ENCODE measurements at regions not wholly inside any gene's neighbourhood (a gene's known extent, or its start where the extent isn't known, plus 50 kb on each side); places are given as distances from the start of the nearest gene placed in this dataset.
A peak's percentile ranks its signal among the peaks of the same experiment; 100 is the strongest.
"Not testable (repeated sequence)": the region's sequence is repeated elsewhere in the genome, so short reads cannot be mapped to it uniquely, and the experiment has no call there.

DNA sequence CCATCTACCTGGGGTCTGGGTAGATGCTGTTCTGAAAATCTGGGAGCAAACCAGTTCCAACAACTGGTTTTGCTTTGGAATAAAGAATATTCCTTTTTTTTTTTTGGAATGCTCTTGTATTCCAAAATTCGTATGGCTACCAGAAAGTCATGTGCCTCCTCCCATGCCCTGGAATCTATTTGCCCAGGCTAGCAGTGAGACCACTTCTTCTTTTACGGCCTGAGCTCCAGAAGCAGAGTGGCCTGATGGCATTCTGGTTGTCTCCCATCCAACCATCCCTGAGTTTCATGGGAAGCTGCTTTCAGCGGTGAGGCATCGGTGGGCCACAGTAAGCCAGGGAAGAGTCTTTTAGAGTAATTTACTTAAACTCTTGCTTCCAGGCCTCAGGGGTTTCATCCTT lies 113.4 kb upstream of the RAB4A start:
- no peak for ATAC-seq
- DNase-seq: no peak
- intact Hi-C loops (cut with micrococcal nuclease): no loop called here

DNA sequence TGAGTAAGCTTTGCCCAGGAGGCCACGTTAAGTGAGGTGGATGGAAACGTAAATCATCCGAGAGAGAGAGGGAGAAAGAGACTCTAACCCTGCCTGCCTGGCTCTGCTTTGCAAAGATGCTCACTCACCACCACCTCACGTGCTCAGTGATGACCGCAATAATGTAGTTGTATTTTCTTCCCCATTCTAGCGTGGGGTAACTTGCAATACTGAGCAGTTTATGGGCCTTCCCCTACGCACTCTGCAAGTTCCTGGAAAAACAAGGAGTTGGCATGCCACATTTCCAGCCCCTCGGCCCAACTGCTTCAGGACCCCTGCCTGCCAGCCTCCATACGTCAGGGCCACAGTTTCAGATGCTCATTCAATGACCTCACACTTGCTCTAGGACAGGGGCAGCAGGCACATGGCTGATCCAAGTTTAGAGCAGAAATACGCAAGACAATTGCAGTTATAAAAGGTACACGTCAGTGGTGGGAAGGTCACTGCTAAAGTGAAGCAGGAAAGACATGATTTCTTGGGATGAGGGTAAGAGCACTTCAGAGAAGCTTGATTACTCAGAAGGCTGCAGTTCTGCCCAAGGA lies 112.5 kb upstream of the RAB4A start:
- ATAC-seq (peak; percentile 70), DNase-seq (no peak)
- intact Hi-C loops (cut with micrococcal nuclease): no loop called here

- DNase-seq: no peak
- ATAC-seq: no peak
- intact Hi-C loops (cut with micrococcal nuclease): no loop called here
Measured at GRCh38 chr1:229158927-229159326, 112.0 kb upstream of the RAB4A start.

GRCh38 chr1:229159668-229160544 lies 111.0 kb upstream of the RAB4A start:
- intact Hi-C loops (cut with micrococcal nuclease): no loop called here
- DNase-seq (no peak), ATAC-seq (no peak)

DNA sequence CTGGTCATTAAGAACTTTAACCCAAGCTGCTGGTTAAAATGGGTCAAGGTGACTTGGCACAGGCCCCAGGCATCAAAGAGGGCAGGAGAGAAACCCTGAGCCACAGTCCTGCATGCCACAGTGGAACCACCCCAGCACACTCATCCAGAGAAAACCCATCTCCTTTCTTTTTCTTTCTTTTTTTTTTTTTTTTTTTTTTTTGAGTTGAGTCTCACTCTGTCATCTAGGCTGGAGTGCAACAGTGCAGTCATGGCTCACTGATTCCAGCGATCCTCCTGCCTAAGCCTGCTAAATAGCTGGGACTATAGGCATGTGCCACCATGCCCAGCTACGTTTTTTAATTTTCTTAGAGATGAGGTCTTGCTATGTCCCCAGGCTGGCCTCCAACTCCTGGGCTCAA lies 109.2 kb upstream of the RAB4A start:
- ATAC-seq: no peak
- intact Hi-C loops (cut with micrococcal nuclease): no loop called here
- no peak for DNase-seq

- ATAC-seq (no peak), DNase-seq (no peak)
- intact Hi-C loops (cut with micrococcal nuclease): no loop called here
Measured at GRCh38 chr1:229162825-229163515, 107.9 kb upstream of the RAB4A start.

GRCh38 chr1:229164348-229164747 lies 106.6 kb upstream of the RAB4A start:
- DNase-seq (no peak), ATAC-seq (no peak)
- intact Hi-C loops (cut with micrococcal nuclease): no loop called here

- ATAC-seq (peak; percentile 54), DNase-seq (no peak)
- intact Hi-C loops (cut with micrococcal nuclease): no loop called here
Measured at GRCh38 chr1:229164836-229165735, 105.8 kb upstream of the RAB4A start.

DNA sequence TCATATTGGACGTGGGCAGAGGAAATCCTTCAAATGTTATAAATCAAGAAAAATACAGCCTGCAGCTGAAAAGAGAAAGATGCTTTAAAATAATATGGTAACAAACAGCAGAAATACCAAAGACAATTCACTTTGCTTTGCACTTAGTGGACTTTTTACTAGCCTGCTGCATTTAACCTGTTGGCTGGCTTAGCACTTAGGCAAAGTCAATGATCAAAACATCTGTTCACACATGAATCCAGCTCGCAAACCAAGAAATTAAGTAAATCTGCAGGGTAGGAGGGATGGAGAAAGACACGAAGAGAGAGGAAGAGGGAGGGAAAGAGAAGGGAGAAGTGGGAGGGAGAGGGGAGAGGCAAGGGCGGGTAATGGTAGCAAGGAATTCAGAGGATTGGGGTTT lies 103.6 kb upstream of the RAB4A start:
- intact Hi-C loops (cut with micrococcal nuclease): no loop called here
- ATAC-seq (no peak), DNase-seq (no peak)

- intact Hi-C loops (cut with micrococcal nuclease): no loop called here
- ATAC-seq: no peak
- no peak for DNase-seq
Measured at GRCh38 chr1:229169399-229169798, 101.5 kb upstream of the RAB4A start.

GRCh38 chr1:229170274-229170673 lies 100.6 kb upstream of the RAB4A start:
- intact Hi-C loops (cut with micrococcal nuclease): no loop called here
- DNase-seq: no peak
- ATAC-seq: no peak

- no peak for ATAC-seq
- no peak for DNase-seq
- intact Hi-C loops (cut with micrococcal nuclease): no loop called here
Measured at GRCh38 chr1:229170778-229171505, 100.0 kb upstream of the RAB4A start.

DNA sequence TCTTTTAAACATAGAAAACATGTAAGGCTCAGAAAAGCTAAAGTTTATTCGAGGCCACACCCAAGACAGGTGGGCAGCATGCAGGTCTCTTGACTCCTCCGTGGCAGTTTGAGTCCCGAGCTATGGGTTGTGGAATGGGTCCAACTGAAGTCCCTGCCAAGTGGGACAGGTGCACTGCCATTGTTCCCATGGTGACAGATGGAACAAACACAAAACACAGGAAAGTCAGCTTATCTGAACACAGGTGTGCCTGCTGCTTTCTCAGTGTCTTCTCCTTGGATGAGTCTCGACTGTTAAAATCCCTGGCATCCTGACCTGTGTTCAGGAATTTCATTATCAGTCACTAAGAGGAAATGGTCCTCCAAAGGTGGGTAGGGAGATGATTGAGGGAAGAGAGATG lies 99.0 kb upstream of the RAB4A start:
- intact Hi-C loops (cut with micrococcal nuclease): no loop called here
- ATAC-seq: no peak
- DNase-seq: no peak

DNA sequence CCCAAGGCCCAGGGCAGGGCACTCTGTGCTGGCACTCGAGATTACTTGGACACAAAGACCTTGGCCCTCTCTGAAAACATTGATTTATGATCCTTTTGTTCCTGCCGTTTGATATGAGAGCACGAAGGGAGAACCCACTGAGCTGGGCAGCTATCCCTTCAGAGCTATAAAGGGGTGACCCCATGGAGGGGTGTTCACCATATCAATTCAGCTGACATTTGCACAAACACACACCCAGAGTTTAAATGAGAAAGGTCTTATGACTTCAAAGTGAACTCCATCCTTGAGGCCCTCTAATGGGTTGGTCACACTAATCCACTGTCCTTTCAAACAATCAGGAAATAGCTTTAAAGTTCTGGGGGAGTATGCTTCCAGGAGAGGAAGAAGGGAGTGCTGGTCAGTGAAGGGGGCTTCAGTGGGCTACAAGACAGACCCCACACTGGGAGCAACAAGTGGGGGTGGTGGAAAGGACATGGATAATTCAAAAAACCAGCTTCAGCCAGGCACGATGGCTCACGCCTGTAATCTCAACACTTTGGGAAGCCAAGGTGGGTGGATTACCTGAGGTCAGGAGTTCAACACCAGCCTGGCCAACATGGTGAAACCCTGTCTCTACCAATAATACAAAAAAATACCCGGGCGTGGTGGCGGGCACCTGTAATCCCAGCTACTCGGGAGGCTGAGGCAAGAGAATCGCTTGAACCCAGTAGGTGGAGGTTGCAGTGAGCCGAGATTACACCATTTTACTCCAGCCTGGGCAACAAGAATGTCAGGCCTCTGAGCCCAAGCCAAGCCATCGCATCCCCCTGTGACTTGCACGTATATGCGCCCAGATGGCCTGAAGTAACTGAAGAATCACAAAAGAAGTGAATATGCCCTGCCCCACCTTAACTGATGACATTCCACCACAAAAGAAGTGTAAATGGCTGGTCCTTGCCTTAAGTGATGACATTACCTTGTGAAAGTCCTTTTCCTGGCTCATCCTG lies 97.1 kb upstream of the RAB4A start:
- ATAC-seq; intact Hi-C loops (cut with micrococcal nuclease); DNase-seq: not testable (repeated sequence)

GRCh38 chr1:229175297-229175696 lies 95.6 kb upstream of the RAB4A start:
- DNase-seq; ATAC-seq; intact Hi-C loops (cut with micrococcal nuclease): not testable (repeated sequence)

DNA sequence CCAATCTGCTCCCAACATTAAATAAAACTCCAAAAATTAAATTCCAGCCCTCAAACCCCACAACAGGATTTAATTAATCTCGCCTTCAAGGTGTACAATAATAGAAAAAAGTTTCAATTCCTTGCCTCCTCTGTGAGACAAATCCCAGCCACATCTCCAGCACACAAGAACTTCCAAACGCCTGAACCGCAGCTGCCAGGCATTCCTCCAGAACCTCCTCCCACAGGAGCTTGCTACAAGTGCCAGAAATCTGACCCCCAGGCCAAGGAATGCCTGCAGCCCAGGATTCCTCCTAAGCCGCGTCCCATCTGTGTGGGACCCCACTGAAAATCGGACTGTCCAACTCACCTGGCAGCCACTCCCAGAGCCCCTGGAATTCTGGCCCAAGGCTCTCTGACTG lies 94.5 kb upstream of the RAB4A start:
- DNase-seq; intact Hi-C loops (cut with micrococcal nuclease); ATAC-seq: not testable (repeated sequence)

GRCh38 chr1:229180161-229180560 lies 90.8 kb upstream of the RAB4A start:
- ATAC-seq (no peak), DNase-seq (no peak)
- intact Hi-C loops (cut with micrococcal nuclease): no loop called here

DNA sequence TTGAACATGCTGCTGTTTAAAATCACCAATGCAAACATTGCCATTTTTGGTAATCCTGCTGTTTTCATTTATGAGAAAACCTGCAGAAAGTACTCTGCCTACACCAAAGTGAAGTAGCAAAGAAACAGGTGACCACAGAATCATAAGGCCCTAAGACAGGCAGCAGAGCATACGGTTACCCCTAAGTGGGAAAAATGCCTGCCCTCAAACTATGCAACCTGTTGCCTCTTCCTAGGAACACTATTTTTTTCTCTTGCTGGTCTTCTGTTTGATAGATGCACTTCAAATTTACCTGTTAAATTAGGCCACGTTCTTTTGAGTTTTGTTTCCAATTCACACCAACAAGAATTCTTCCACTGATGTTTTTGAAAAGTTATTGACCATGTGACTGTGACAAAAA lies 89.5 kb upstream of the RAB4A start:
- DNase-seq (no peak), ATAC-seq (no peak)
- intact Hi-C loops (cut with micrococcal nuclease): no loop called here
